Chondrocyte (in vitro differentiated cells): ENCODE measurements at regions not wholly inside any gene's neighbourhood (a gene's known extent, or its start where the extent isn't known, plus 50 kb on each side); places are given as distances from the start of the nearest gene placed in this dataset.

ENCODE experiments used
- DNase-seq: peaks from one replicate; pipeline ENCODE4 v3.0.0; 2021; ENCODE audit warnings: mixed read lengths, low spot score
- H3K27ac Mint-ChIP-seq: one replicate; pipeline ENCODE4 v1.8.0; 2021; ENCODE audit warnings: mild to moderate bottlenecking, moderate library complexity, mixed read lengths; ENCODE audit not compliant: unreplicated experiment
- H3K27me3 Mint-ChIP-seq: 2 replicates; pipeline ENCODE4 v1.8.0; 2021; ENCODE audit warnings: low read depth, mixed read lengths
- H3K36me3 Mint-ChIP-seq: 2 replicates; pipeline ENCODE4 v1.8.0; 2021; ENCODE audit warnings: low read depth, mixed read lengths
- H3K4me1 Mint-ChIP-seq: 2 replicates; pipeline ENCODE4 v1.8.0; 2021; ENCODE audit warnings: low read depth, mild to moderate bottlenecking, mixed read lengths
- H3K4me3 Mint-ChIP-seq: one replicate; pipeline ENCODE4 v1.8.0; 2021; ENCODE audit warnings: mild to moderate bottlenecking, moderate library complexity, mixed read lengths; ENCODE audit not compliant: unreplicated experiment
- H3K9me3 Mint-ChIP-seq: 2 replicates; pipeline ENCODE4 v1.8.0; 2021; ENCODE audit warnings: low read depth, mixed read lengths
- TF ChIP-seq, protein P1 (sequence below): fragments of 200-600 bp; sonication (generic); IDR thresholded peaks from 2 replicates; pipeline ENCODE4 v1.5.0; 2021; ENCODE audit warnings: antibody characterized with exemption, mild to moderate bottlenecking, moderate library complexity

DNA sequence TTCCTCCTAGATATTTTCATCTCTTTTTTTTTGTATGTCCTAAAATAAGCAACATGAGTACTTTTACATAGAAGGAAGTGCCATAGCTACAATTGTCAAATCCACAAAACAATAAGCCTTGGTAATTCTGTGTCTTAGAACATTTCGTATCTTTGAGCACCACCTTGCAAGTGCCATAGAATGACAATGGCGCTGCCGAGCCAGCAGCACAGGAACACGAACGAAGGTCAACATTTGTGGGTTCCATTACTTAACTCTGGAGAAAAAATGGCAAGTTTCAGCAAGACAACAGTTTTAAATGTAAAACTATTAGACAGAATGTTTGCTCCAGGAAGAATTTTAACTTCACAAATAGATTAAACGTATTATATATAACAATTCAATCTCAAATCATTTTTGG, 222.1 kb downstream of the CHRM3 start:
- no peak overlapping the region for H3K27ac Mint-ChIP-seq
- no peaks in the 10 kb centered on the region for H3K9me3 Mint-ChIP-seq
- TF ChIP-seq, protein P1, sequence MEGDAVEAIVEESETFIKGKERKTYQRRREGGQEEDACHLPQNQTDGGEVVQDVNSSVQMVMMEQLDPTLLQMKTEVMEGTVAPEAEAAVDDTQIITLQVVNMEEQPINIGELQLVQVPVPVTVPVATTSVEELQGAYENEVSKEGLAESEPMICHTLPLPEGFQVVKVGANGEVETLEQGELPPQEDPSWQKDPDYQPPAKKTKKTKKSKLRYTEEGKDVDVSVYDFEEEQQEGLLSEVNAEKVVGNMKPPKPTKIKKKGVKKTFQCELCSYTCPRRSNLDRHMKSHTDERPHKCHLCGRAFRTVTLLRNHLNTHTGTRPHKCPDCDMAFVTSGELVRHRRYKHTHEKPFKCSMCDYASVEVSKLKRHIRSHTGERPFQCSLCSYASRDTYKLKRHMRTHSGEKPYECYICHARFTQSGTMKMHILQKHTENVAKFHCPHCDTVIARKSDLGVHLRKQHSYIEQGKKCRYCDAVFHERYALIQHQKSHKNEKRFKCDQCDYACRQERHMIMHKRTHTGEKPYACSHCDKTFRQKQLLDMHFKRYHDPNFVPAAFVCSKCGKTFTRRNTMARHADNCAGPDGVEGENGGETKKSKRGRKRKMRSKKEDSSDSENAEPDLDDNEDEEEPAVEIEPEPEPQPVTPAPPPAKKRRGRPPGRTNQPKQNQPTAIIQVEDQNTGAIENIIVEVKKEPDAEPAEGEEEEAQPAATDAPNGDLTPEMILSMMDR, result no peak
- H3K4me1 Mint-ChIP-seq, result no peaks in the 10 kb centered on the region
- no peak for DNase-seq
- no peak overlapping the region for H3K4me3 Mint-ChIP-seq
- H3K36me3 Mint-ChIP-seq, result no peaks in the 10 kb centered on the region
- peaks cover 4% of the 10 kb centered on the region for H3K27me3 Mint-ChIP-seq

DNA sequence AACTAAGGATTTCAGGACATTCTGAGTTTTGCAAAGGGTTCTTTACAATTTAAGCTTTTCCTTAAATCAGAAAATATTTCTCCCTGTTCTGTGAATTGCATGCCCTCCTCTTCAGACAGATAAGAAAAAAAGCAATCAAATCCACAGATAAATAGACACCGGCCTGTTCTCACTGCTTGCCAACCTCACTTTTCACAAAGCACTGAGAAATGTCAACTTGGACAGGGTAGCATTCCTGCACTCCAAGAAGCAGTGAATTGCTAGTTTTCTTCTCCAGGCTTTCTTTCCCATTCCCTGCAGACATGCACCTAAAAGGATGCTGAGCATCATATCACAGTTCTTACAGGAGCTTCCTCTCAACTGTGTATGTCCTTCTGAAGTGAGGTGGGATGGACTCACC, 226.0 kb downstream of the CHRM3 start:
- Mint-ChIP-seq H3K27ac (no peak overlapping the region), H3K4me3 (no peak overlapping the region), H3K4me1 (no peaks in the 10 kb centered on the region)

DNA sequence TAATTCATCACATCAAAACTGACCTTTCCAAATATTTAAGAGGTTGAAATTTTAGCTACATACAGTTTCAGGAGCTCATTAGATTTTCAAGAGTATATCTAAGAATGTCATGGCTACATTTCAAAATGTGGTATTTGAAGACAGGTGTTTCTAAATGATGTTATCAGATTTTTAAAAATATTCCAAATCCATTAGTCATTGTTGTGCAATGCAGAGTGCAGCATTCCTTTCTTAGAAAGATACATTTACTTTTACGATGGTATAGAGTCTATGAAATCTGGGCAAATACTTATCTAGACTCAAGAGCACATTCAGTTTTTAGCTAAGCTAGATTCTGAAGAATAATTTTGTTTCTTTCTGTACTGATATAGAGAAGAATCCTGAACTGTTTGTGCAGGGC, 230.3 kb downstream of the CHRM3 start:
- H3K36me3 Mint-ChIP-seq, result no peaks in the 10 kb centered on the region
- peaks cover 4% of the 10 kb centered on the region for H3K9me3 Mint-ChIP-seq
- no peaks in the 10 kb centered on the region for H3K4me1 Mint-ChIP-seq
- H3K27ac Mint-ChIP-seq, result no peak overlapping the region
- TF ChIP-seq, protein P1, result no peak
- peaks cover 7% of the 10 kb centered on the region for H3K27me3 Mint-ChIP-seq
- DNase-seq, result no peak
- no peak overlapping the region for H3K4me3 Mint-ChIP-seq

More for the DNA sequence above, 226.0 kb downstream of the CHRM3 start:
- Mint-ChIP-seq H3K27me3 (peaks cover 6% of the 10 kb centered on the region), H3K36me3 (no peaks in the 10 kb centered on the region), H3K9me3 (no peaks in the 10 kb centered on the region)
- DNase-seq, result no peak
- TF ChIP-seq, protein P1, result no peak

DNA sequence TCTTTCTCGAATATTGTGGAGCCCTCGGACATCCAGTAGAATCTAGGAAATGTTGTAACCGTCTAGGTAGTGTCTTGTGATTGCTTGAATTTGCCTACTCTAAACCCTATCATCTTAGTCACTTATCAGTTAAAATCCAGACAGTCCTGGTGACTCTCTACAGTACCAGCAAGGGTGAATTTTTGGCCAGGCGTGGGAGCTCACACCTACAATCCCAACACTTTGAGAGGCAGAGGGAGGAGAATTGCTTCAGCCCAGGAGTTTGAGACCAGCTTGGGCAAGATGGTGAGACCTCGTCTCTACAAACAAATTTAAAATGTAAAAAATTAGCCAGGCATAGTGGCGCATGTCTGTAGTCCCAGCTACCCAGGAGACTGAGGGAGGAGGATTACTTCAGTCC, 230.9 kb downstream of the CHRM3 start:
- no peak overlapping the region for H3K27ac Mint-ChIP-seq
- H3K36me3 Mint-ChIP-seq, result no peaks in the 10 kb centered on the region

DNA sequence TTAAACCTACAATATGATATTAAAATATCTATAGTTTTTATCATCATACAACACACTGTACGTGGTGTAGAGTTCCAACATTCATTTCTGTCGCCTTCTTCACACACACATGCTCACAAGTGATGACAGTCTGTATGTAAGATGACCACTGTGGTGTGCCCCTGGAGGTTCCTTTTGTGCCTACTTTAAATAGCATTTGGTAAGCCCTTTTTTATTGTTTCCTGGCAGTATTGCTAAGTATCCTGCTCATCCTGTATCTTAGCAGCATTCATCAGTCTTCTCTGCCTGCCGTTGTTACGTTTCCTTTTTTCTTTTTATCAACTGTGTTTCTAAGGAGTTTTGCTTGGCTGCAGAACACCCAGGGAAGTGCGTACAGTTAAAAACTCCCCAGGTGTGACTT, 231.4 kb downstream of the CHRM3 start:
- Mint-ChIP-seq H3K27me3 (peaks cover 7% of the 10 kb centered on the region), H3K4me1 (no peaks in the 10 kb centered on the region), H3K4me3 (no peak overlapping the region), H3K9me3 (peaks cover 12% of the 10 kb centered on the region), H3K27ac (no peak overlapping the region), H3K36me3 (no peaks in the 10 kb centered on the region)
- DNase-seq, result no peak
- TF ChIP-seq, protein P1, result no peak

More for the DNA sequence above, 230.9 kb downstream of the CHRM3 start:
- H3K27me3 Mint-ChIP-seq, result peaks cover 7% of the 10 kb centered on the region
- peaks cover 9% of the 10 kb centered on the region for H3K9me3 Mint-ChIP-seq
- H3K4me1 Mint-ChIP-seq, result no peaks in the 10 kb centered on the region
- no peak for DNase-seq
- TF ChIP-seq, protein P1, result no peak
- no peak overlapping the region for H3K4me3 Mint-ChIP-seq
